Neuron (in vitro differentiated cells): ENCODE measurements at regions not wholly inside any gene's neighbourhood (a gene's known extent, or its start where the extent isn't known, plus 50 kb on each side); places are given as distances from the start of the nearest gene placed in this dataset.
"Not testable (repeated sequence)": the region's sequence is repeated elsewhere in the genome, so short reads cannot be mapped to it uniquely, and the experiment has no call there.

Experiments used
- H2AFZ ChIP-seq: one replicate; pipeline ENCODE4 v1.6.1; 2013; ENCODE audit warnings: low read depth, mild to moderate bottlenecking, inconsistent platforms, low read length, moderate library complexity
- H3K27me3 ChIP-seq: one replicate; pipeline ENCODE4 v1.6.1; 2013; ENCODE audit warnings: low read length; ENCODE audit not compliant: insufficient read depth
- H3K36me3 ChIP-seq: one replicate; pipeline ENCODE4 v1.6.1; 2013; ENCODE audit warnings: low read length; ENCODE audit not compliant: insufficient read depth
- H3K4me1 ChIP-seq: one replicate; pipeline ENCODE4 v1.6.1; 2013; ENCODE audit warnings: low read length; ENCODE audit not compliant: insufficient read depth
- H3K4me3 ChIP-seq: 2 replicates; pipeline ENCODE4 v1.5.1; 2013; ENCODE audit warnings: mild to moderate bottlenecking, low read length, moderate library complexity
- H3K9me3 ChIP-seq: one replicate; pipeline ENCODE4 v1.6.1; 2013; ENCODE audit warnings: low read length

- no peaks in the 10 kb centered on the region for H3K36me3 ChIP-seq
- no peaks in the 10 kb centered on the region for H3K27me3 ChIP-seq
- H3K9me3 ChIP-seq, result no peaks in the 10 kb centered on the region
- no peak overlapping the region for H3K4me3 ChIP-seq
- H3K4me1 ChIP-seq, result no peaks in the 10 kb centered on the region
- H2AFZ ChIP-seq, result no peak overlapping the region
Measured at GRCh38 chr16:61098505-61098904, 937.7 kb downstream of the CDH8 start.

- H3K36me3 ChIP-seq, H3K27me3 ChIP-seq, H3K4me3 ChIP-seq, H3K4me1 ChIP-seq, H3K9me3 ChIP-seq, H2AFZ ChIP-seq: not testable (repeated sequence)
Measured at GRCh38 chr16:61091300-61091699, 944.9 kb downstream of the CDH8 start.

- Histone ChIP-seq H3K36me3 (no peaks in the 10 kb centered on the region), H3K4me3 (no peak overlapping the region)
Measured at GRCh38 chr16:61083711-61084110, 952.5 kb downstream of the CDH8 start.

GRCh38 chr16:61074324-61074723, 961.9 kb downstream of the CDH8 start:
- no peak overlapping the region for H2AFZ ChIP-seq

More at GRCh38 chr16:61083711-61084110, 952.5 kb downstream of the CDH8 start:
- no peak overlapping the region for H2AFZ ChIP-seq
- H3K9me3 ChIP-seq, result no peaks in the 10 kb centered on the region
- H3K27me3 ChIP-seq, result no peaks in the 10 kb centered on the region
- no peaks in the 10 kb centered on the region for H3K4me1 ChIP-seq

GRCh38 chr16:61057635-61058034, 978.6 kb downstream of the CDH8 start:
- no peaks in the 10 kb centered on the region for H3K9me3 ChIP-seq

More at GRCh38 chr16:61074324-61074723, 961.9 kb downstream of the CDH8 start:
- Histone ChIP-seq H3K9me3 (no peaks in the 10 kb centered on the region), H3K27me3 (no peaks in the 10 kb centered on the region), H3K36me3 (no peaks in the 10 kb centered on the region), H3K4me1 (no peaks in the 10 kb centered on the region), H3K4me3 (no peak overlapping the region)

GRCh38 chr16:61050547-61050946, 985.7 kb downstream of the CDH8 start:
- Histone ChIP-seq H2AFZ (no peak overlapping the region), H3K4me1 (no peaks in the 10 kb centered on the region), H3K27me3 (no peaks in the 10 kb centered on the region), H3K9me3 (no peaks in the 10 kb centered on the region), H3K4me3 (no peak overlapping the region), H3K36me3 (no peaks in the 10 kb centered on the region)

More at GRCh38 chr16:61057635-61058034, 978.6 kb downstream of the CDH8 start:
- H3K27me3 ChIP-seq, result no peaks in the 10 kb centered on the region
- no peak overlapping the region for H2AFZ ChIP-seq
- no peaks in the 10 kb centered on the region for H3K36me3 ChIP-seq
- H3K4me3 ChIP-seq, result no peak overlapping the region
- H3K4me1 ChIP-seq, result no peaks in the 10 kb centered on the region

GRCh38 chr16:61045931-61046330, 990.3 kb downstream of the CDH8 start:
- H3K27me3 ChIP-seq, result no peaks in the 10 kb centered on the region
- H3K4me1 ChIP-seq, result no peaks in the 10 kb centered on the region
- H3K9me3 ChIP-seq, result no peaks in the 10 kb centered on the region
- no peak overlapping the region for H3K4me3 ChIP-seq
- no peak overlapping the region for H2AFZ ChIP-seq
- H3K36me3 ChIP-seq, result no peaks in the 10 kb centered on the region

GRCh38 chr16:61042737-61043136, 993.5 kb downstream of the CDH8 start:
- H3K27me3 ChIP-seq, result no peaks in the 10 kb centered on the region
- no peak overlapping the region for H3K4me3 ChIP-seq
- H3K36me3 ChIP-seq, result no peaks in the 10 kb centered on the region

GRCh38 chr16:61030616-61031015, 1005.6 kb downstream of the CDH8 start:
- no peaks in the 10 kb centered on the region for H3K9me3 ChIP-seq
- H3K4me3 ChIP-seq, result no peak overlapping the region
- no peaks in the 10 kb centered on the region for H3K36me3 ChIP-seq
- H3K27me3 ChIP-seq, result no peaks in the 10 kb centered on the region
- H2AFZ ChIP-seq, result no peak overlapping the region
- H3K4me1 ChIP-seq, result no peaks in the 10 kb centered on the region

More at GRCh38 chr16:61042737-61043136, 993.5 kb downstream of the CDH8 start:
- H3K9me3 ChIP-seq, result no peaks in the 10 kb centered on the region
- no peaks in the 10 kb centered on the region for H3K4me1 ChIP-seq
- H2AFZ ChIP-seq, result no peak overlapping the region

- Histone ChIP-seq H2AFZ (no peak overlapping the region), H3K9me3 (no peaks in the 10 kb centered on the region), H3K4me3 (no peak overlapping the region), H3K4me1 (peaks cover 7% of the 10 kb centered on the region), H3K36me3 (no peaks in the 10 kb centered on the region), H3K27me3 (no peaks in the 10 kb centered on the region)
Measured at GRCh38 chr16:61024180-61024900, 1011.9 kb downstream of the CDH8 start.

- no peaks in the 10 kb centered on the region for H3K36me3 ChIP-seq
- H3K4me1 ChIP-seq, result no peaks in the 10 kb centered on the region
- H3K9me3 ChIP-seq, result no peaks in the 10 kb centered on the region
- no peak overlapping the region for H2AFZ ChIP-seq
- no peak overlapping the region for H3K4me3 ChIP-seq
- no peaks in the 10 kb centered on the region for H3K27me3 ChIP-seq
Measured at GRCh38 chr16:61014869-61015268, 1021.4 kb downstream of the CDH8 start.

- Histone ChIP-seq H3K4me1 (no peaks in the 10 kb centered on the region), H3K4me3 (no peak overlapping the region), H3K27me3 (no peaks in the 10 kb centered on the region), H3K9me3 (no peaks in the 10 kb centered on the region), H3K36me3 (no peaks in the 10 kb centered on the region), H2AFZ (no peak overlapping the region)
Measured at GRCh38 chr16:61007694-61008093, 1028.5 kb downstream of the CDH8 start.

GRCh38 chr16:61005952-61006351, 1030.3 kb downstream of the CDH8 start:
- Histone ChIP-seq H3K27me3 (no peaks in the 10 kb centered on the region), H2AFZ (no peak overlapping the region), H3K9me3 (no peaks in the 10 kb centered on the region)

More at GRCh38 chr16:61005952-61006351, 1030.3 kb downstream of the CDH8 start:
- Histone ChIP-seq H3K4me1 (no peaks in the 10 kb centered on the region), H3K36me3 (no peaks in the 10 kb centered on the region), H3K4me3 (no peak overlapping the region)
